H1 (cell line): ENCODE measurements at regions not wholly inside any gene's neighbourhood (a gene's known extent, or its start where the extent isn't known, plus 50 kb on each side); places are given as distances from the start of the nearest gene placed in this dataset.

ENCODE experiments used
- CTCF ChIA-PET: fragments of 300-600 bp; sonication (Branson Sonifier 250); formaldehyde crosslinking; loops from one replicate; lab custom pipeline; 2021; ENCODE audit not compliant: partially characterized antibody; lab: Charles Lee
- POLR2A ChIA-PET: fragments of 300-600 bp; sonication (Branson Sonifier 250); formaldehyde crosslinking; loops from one replicate; lab custom pipeline; 2021; ENCODE audit warnings: inconsistent platforms; ENCODE audit not compliant: partially characterized antibody; lab: Charles Lee
- DNase-seq, 2 experiments: peaks; one replicate each; pipeline versions ENCODE4 v3.0.0 to v3.0.0-alpha.2; 2010 to 2022; ENCODE audit warnings: low spot score in 2 of 2, low read depth in 1 of 2, mixed read lengths in 1 of 2
- FAIRE-seq: peaks from 2 replicates; lab custom pipeline; 2011; peaks lifted over from hg19 to GRCh38; lab: Jason Lieb, UNC
- H2AFZ ChIP-seq: 2 replicates; pipeline ENCODE4 v1.8.1; 2012; ENCODE audit warnings: low read length, inconsistent platforms
- H2AK5ac ChIP-seq: 2 replicates; pipeline ENCODE4 v1.6.1; 2013; ENCODE audit warnings: low read depth, low read length
- H2BK120ac ChIP-seq: replicated peaks from 2 replicates; pipeline ENCODE3; 2013; ENCODE audit warnings: low read depth, low read length, inconsistent platforms
- H2BK12ac ChIP-seq: 2 replicates; pipeline ENCODE4 v1.6.1; 2013; ENCODE audit warnings: low read depth, low read length
- H2BK15ac ChIP-seq: 2 replicates; pipeline ENCODE4 v1.6.1; 2013; ENCODE audit warnings: low read length
- H2BK20ac ChIP-seq: 2 replicates; pipeline ENCODE4 v1.6.1; 2013; ENCODE audit warnings: low read length
- H2BK5ac ChIP-seq: 2 replicates; pipeline ENCODE4 v1.6.1; 2013; ENCODE audit warnings: low read depth, low read length
- H3K14ac ChIP-seq: 2 replicates; pipeline ENCODE4 v1.6.1; 2013; ENCODE audit warnings: inconsistent platforms; ENCODE audit not compliant: insufficient read length
- H3K18ac ChIP-seq: 2 replicates; pipeline ENCODE4 v1.6.1; 2013; ENCODE audit warnings: low read length; ENCODE audit errors: extremely low read depth
- H3K23ac ChIP-seq: 2 replicates; pipeline ENCODE4 v1.6.1; 2013; ENCODE audit warnings: inconsistent platforms; ENCODE audit not compliant: insufficient read length
- H3K23me2 ChIP-seq: 2 replicates; pipeline ENCODE4 v1.6.1; 2013; ENCODE audit warnings: low read depth, low read length
- H3K27ac ChIP-seq: 2 replicates; pipeline ENCODE4 v1.6.1; 2011; ENCODE audit warnings: low read depth, low read length, inconsistent platforms
- H3K27me3 ChIP-seq, 4 experiments: replicated peaks in 1 of 4; 1 replicate in 1 of 4; 2 replicates in 3 of 4; pipeline versions ENCODE4 v1.6.1 to v1.8.1; 2011 to 2013; ENCODE audit warnings: low read length in 3 of 4, mild to moderate bottlenecking in 3 of 4, inconsistent platforms in 2 of 4, mixed read lengths in 2 of 4, moderate library complexity in 1 of 4; ENCODE audit not compliant: control insufficient read depth in 3 of 4, insufficient read depth in 3 of 4; ENCODE audit errors: extremely low read depth in 1 of 4
- H3K36me3 ChIP-seq, 4 experiments: 2 replicates each; pipeline versions ENCODE4 v1.6.1 to v1.8.1; 2011 to 2013; ENCODE audit warnings: mild to moderate bottlenecking in 4 of 4, low read length in 3 of 4, moderate library complexity in 2 of 4, control low read depth in 1 of 4, inconsistent platforms in 1 of 4; ENCODE audit not compliant: insufficient read depth in 4 of 4, control insufficient read depth in 2 of 4
- H3K4ac ChIP-seq: replicated peaks from 2 replicates; pipeline ENCODE3; 2013; ENCODE audit warnings: low read length, low read depth, mixed read lengths, inconsistent platforms; ENCODE audit not compliant: insufficient read length
- H3K4me1 ChIP-seq, 4 experiments: replicated peaks in 1 of 4; 1 replicate in 1 of 4; 2 replicates in 3 of 4; pipeline versions ENCODE4 v1.6.1 to v1.8.1; 2011 to 2013; ENCODE audit warnings: low read length in 3 of 4, inconsistent platforms in 2 of 4, mixed read lengths in 1 of 4; ENCODE audit not compliant: insufficient read depth in 4 of 4, control insufficient read depth in 3 of 4
- H3K4me2 ChIP-seq, 2 experiments: 2 replicates each; pipeline versions ENCODE4 v1.6.1 to v1.8.1; 2011 to 2013; ENCODE audit warnings: low read depth in 2 of 2, low read length in 2 of 2, control low read depth in 1 of 2, inconsistent platforms in 1 of 2, mild to moderate bottlenecking in 1 of 2; ENCODE audit not compliant: insufficient read depth in 1 of 2
- H3K4me3 ChIP-seq, 4 experiments: fragments of 200-600, 300-600 bp in 1 of 4; sonication (generic), shearing (Covaris generic), sonication (Bioruptor Twin) in 1 of 4; 2 replicates each; pipeline versions ENCODE4 v1.5.1 to v1.8.1; 2011 to 2016; ENCODE audit warnings: low read length in 4 of 4, low read depth in 3 of 4, control low read depth in 2 of 4, inconsistent platforms in 2 of 4, mild to moderate bottlenecking in 2 of 4, mixed read lengths in 1 of 4, moderate library complexity in 1 of 4; ENCODE audit not compliant: insufficient read depth in 2 of 4; ENCODE audit errors: extremely low read depth in 1 of 4
- H3K56ac ChIP-seq: replicated peaks from 2 replicates; pipeline ENCODE3; 2013; ENCODE audit warnings: low read depth, mild to moderate bottlenecking, mixed read lengths, low read length, inconsistent platforms; ENCODE audit not compliant: insufficient read length
- H3K79me1 ChIP-seq: 2 replicates; pipeline ENCODE4 v1.6.1; 2013; ENCODE audit warnings: low read depth, low read length, control low read depth
- H3K79me2 ChIP-seq, 2 experiments: 2 replicates each; pipeline versions ENCODE4 v1.6.1 to v1.8.1; 2012 to 2013; ENCODE audit warnings: low read length in 2 of 2, mild to moderate bottlenecking in 2 of 2, inconsistent platforms in 1 of 2; ENCODE audit not compliant: insufficient read depth in 2 of 2, control insufficient read depth in 1 of 2
- H3K9ac ChIP-seq, 4 experiments: replicated peaks in 1 of 4; 1 replicate in 1 of 4; 2 replicates in 3 of 4; pipeline versions ENCODE4 v1.6.1 to v1.8.1; 2011 to 2013; ENCODE audit warnings: low read depth in 3 of 4, low read length in 3 of 4, control low read depth in 2 of 4, mild to moderate bottlenecking in 2 of 4, moderate library complexity in 2 of 4, inconsistent platforms in 1 of 4; ENCODE audit errors: extremely low read depth in 1 of 4
- H3K9me3 ChIP-seq, 2 experiments: 2 replicates each; pipeline versions ENCODE4 v1.6.1 to v1.8.1; 2012 to 2013; ENCODE audit warnings: mild to moderate bottlenecking in 2 of 2, moderate library complexity in 2 of 2, control low read depth in 1 of 2, inconsistent platforms in 1 of 2, low read depth in 1 of 2, low read length in 1 of 2, mixed read lengths in 1 of 2; ENCODE audit not compliant: insufficient read depth in 2 of 2
- H4K20me1 ChIP-seq, 2 experiments: replicated peaks in 1 of 2; 2 replicates each; pipeline versions ENCODE3 to v1.8.1; 2011 to 2013; ENCODE audit warnings: inconsistent platforms in 2 of 2, low read length in 2 of 2, mild to moderate bottlenecking in 1 of 2; ENCODE audit not compliant: insufficient read depth in 2 of 2, control insufficient read depth in 1 of 2
- H4K5ac ChIP-seq: 2 replicates; pipeline ENCODE4 v1.6.1; 2013; ENCODE audit warnings: low read length, low read depth, mixed read lengths, inconsistent platforms; ENCODE audit not compliant: insufficient read length
- H4K8ac ChIP-seq: 2 replicates; pipeline ENCODE4 v1.8.0; 2013; ENCODE audit warnings: mild to moderate bottlenecking, moderate library complexity, low read length, inconsistent platforms; ENCODE audit not compliant: insufficient read depth; ENCODE audit errors: extremely low read depth
- H4K91ac ChIP-seq: replicated peaks from 2 replicates; pipeline ENCODE3; 2013; ENCODE audit warnings: low read length, mixed read lengths, inconsistent platforms; ENCODE audit not compliant: insufficient read length
- CTBP2 ChIP-seq: IDR thresholded peaks from 2 replicates; pipeline ENCODE4 v1.7.0; 2011; ENCODE audit warnings: borderline replicate concordance, mild to moderate bottlenecking, moderate library complexity, mixed read lengths, low read length; ENCODE audit not compliant: insufficient read depth, insufficient read length
- EZH2 ChIP-seq: fragments of 200-600 bp; sonication (generic); IDR thresholded peaks from 2 replicates; pipeline ENCODE4 v1.7.1; 2012; ENCODE audit warnings: low read depth, mild to moderate bottlenecking, moderate library complexity, low read length, inconsistent platforms; ENCODE audit not compliant: severe bottlenecking
- JUN ChIP-seq: IDR thresholded peaks from 2 replicates; pipeline ENCODE4 v1.6.1; 2011; ENCODE audit warnings: low read depth, mild to moderate bottlenecking, improper control_type of control experiment, low read length
- JUND ChIP-seq: IDR thresholded peaks from 2 replicates; pipeline ENCODE4 v1.6.1; 2011; ENCODE audit warnings: mild to moderate bottlenecking, improper control_type of control experiment, low read length
- MAX ChIP-seq: IDR thresholded peaks from 2 replicates; pipeline ENCODE4 v1.6.1; 2012; ENCODE audit warnings: inconsistent platforms
- NRF1 ChIP-seq: IDR thresholded peaks from 2 replicates; pipeline ENCODE4 v1.6.1; 2011; ENCODE audit warnings: mild to moderate bottlenecking, low read depth, low read length, improper control_type of control experiment
- PHF8 ChIP-seq: fragments of 200-600 bp; sonication (generic); conservative IDR thresholded peaks from 2 replicates; pipeline ENCODE4 v1.7.1; 2012; ENCODE audit warnings: low read depth, mild to moderate bottlenecking, inconsistent platforms, low read length, moderate library complexity
- RNF2 ChIP-seq: fragments of 200-900, 300-1000 bp; sonication (generic); IDR thresholded peaks from 2 replicates; pipeline ENCODE4 v1.7.1; 2016; ENCODE audit warnings: borderline replicate concordance, low read depth, mild to moderate bottlenecking, antibody characterized with exemption, low read length; ENCODE audit not compliant: poor library complexity, severe bottlenecking; ENCODE audit errors: missing control alignments
- RXRA ChIP-seq: IDR thresholded peaks from 2 replicates; pipeline ENCODE4 v1.6.1; 2011; ENCODE audit warnings: low read depth, mild to moderate bottlenecking, low read length, moderate library complexity; ENCODE audit not compliant: insufficient read depth
- SIRT6 ChIP-seq: IDR thresholded peaks from one replicate; pipeline ENCODE4 v1.7.1; 2012; ENCODE audit warnings: low read length, inconsistent platforms
- SIX5 ChIP-seq: IDR thresholded peaks from 2 replicates; pipeline ENCODE4 v1.6.1; 2011; ENCODE audit warnings: mild to moderate bottlenecking, low read depth, low read length
- TAF7 ChIP-seq: optimal IDR thresholded peaks from 2 replicates; pipeline ENCODE3; 2011; ENCODE audit warnings: low read depth, mild to moderate bottlenecking, inconsistent platforms, low read length, moderate library complexity, borderline replicate concordance
- WGBS, 2 experiments: shearing (Covaris generic) in 1 of 2; methylation state at CpG; one replicate each; pipeline versions ENCODE4 v1.1.6 to v1.1.7; 2013 to 2015; ENCODE audit warnings: low lambda C conversion rate in 2 of 2, mixed read lengths in 2 of 2, inconsistent platforms in 1 of 2, low coverage in 1 of 2, missing lambda C conversion rate in 1 of 2; ENCODE audit not compliant: insufficient replicate concordance in 2 of 2, insufficient coverage in 1 of 2, insufficient read length in 1 of 2; ENCODE audit errors: extremely low coverage in 1 of 2, missing lambda C conversion rate in 1 of 2; 5-methylcytosine and 5-hydroxymethylcytosine counted together

GRCh38 chr11:131275580-131275979 is 94.8 kb upstream of the NTM start:
- Histone ChIP-seq H2BK5ac (no peak overlapping the region), H3K36me3 (peaks cover 0 to 12% (median 5%) of the 10 kb centered on the region in 4 experiments; a peak in 2 of 8 replicates), H2BK20ac (no peak overlapping the region), H2BK15ac (no peak overlapping the region), H4K8ac (no peak overlapping the region), H3K4me2 (no peak overlapping the region), H4K5ac (no peak overlapping the region), H3K4me1 (peaks cover 2 to 17% (median 13%) of the 10 kb centered on the region in 4 experiments), H2AFZ (no peak overlapping the region), H3K56ac (no peak overlapping the region), H3K9ac (no peak overlapping the region), H3K9me3 (peaks cover 3 to 6% of the 10 kb centered on the region in 2 experiments), H3K18ac (no peak overlapping the region), H2BK120ac (no peak overlapping the region), H2AK5ac (peak overlapping the region; percentile 69; the same call in 1 of the 2 replicates), H4K91ac (no peak overlapping the region), H2BK12ac (peak overlapping the region; percentile 18), H3K14ac (no peak overlapping the region), H3K4ac (no peak overlapping the region), H4K20me1 (peaks cover 0 to 1% of the 10 kb centered on the region in 2 experiments), H3K27me3 (no peaks in the 10 kb centered on the region), H3K4me3 (no peak overlapping the region), H3K79me1 (peaks cover 11% of the 10 kb centered on the region; the same call in 1 of the 2 replicates), H3K23ac (no peak overlapping the region), H3K23me2 (no peaks in the 10 kb centered on the region), H3K27ac (no peak overlapping the region), H3K79me2 (peaks cover 8 to 93% of the 10 kb centered on the region in 2 experiments)
- WGBS, 2 experiments, result 84% methylated on average over 9 of the region's 9 CpGs; no CpG with 5 or more reads in 1 of the 2 experiments
- FAIRE-seq, result peak; percentile 7
- POLR2A ChIA-PET, result interaction anchor here (0.9 to 9.6 kb wide), 4 partner anchors 8 to 21 kb away, joined by 3 to 70 read pairs (median 5); no protein-coding TSS in a partner anchor
- no peak for DNase-seq
- CTCF ChIA-PET, result interaction anchor here (0.7 to 1.9 kb wide), 5 partner anchors 8 to 1256 kb away, joined by 3 to 9 read pairs (median 4); no protein-coding TSS in a partner anchor
- TF ChIP-seq SIX5 (no peak), JUND (no peak), NRF1 (no peak), PHF8 (no peak), JUN (no peak), RNF2 (no peak), RXRA (no peak), SIRT6 (no peak), TAF7 (no peak), MAX (no peak), CTBP2 (no peak), EZH2 (no peak)
